ENCODE measurements at regions not wholly inside any gene's neighbourhood (a gene's known extent, or its start where the extent isn't known, plus 50 kb on each side); places are given as distances from the start of the nearest gene placed in this dataset.

DNA sequence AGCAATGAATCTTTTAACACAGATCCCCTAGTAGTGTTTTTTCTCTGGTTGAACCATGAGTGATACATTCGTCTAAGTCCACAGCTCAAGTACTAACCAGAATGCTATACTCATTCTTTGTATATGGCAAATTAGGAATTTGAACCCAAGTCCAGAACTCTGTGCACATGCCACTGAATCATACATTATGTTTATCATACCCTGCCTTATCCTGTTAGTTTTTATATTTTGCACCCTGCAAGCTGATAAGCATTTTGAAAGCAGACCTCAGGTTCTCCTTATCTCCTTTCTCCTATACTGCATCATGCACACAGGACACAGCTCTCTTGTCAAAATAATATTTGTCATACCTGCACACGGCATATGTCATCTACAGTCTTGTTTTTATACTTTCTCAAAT is 54.6 kb upstream of the ELL2 start:
- no peaks in the 10 kb centered on the region for H3K27me3 Mint-ChIP-seq (ENCODE audit: insufficient read depth, unreplicated experiment)
- DNase-seq (ENCODE audit: unreplicated experiment) = no peak
- ChIA-PET POLR2A (interaction anchor here (0.9 kb wide), 1 partner anchor 10 kb away, joined by 4 read pairs; no protein-coding TSS in a partner anchor), CTCF (interaction anchor here (0.6 kb wide), 1 partner anchor 149 kb away, joined by 3 read pairs; no protein-coding TSS in a partner anchor)
- no peaks in the 10 kb centered on the region for H3K36me3 Mint-ChIP-seq (ENCODE audit: insufficient read depth, unreplicated experiment)
- no peak overlapping the region for H3K27ac Mint-ChIP-seq (ENCODE audit: low read depth, unreplicated experiment)
- H3K9me3 Mint-ChIP-seq (ENCODE audit: unreplicated experiment) = no peaks in the 10 kb centered on the region
- no peak overlapping the region for H3K4me3 Mint-ChIP-seq (ENCODE audit: unreplicated experiment)
- H3K4me1 Mint-ChIP-seq (ENCODE audit: insufficient read depth, unreplicated experiment) = peaks cover 13% of the 10 kb centered on the region
- intact Hi-C loops (cut with micrococcal nuclease) = no loop called here
- BruUV-seq (replicated peaks) = no TSS peak
- TF ChIP-seq, protein P1, sequence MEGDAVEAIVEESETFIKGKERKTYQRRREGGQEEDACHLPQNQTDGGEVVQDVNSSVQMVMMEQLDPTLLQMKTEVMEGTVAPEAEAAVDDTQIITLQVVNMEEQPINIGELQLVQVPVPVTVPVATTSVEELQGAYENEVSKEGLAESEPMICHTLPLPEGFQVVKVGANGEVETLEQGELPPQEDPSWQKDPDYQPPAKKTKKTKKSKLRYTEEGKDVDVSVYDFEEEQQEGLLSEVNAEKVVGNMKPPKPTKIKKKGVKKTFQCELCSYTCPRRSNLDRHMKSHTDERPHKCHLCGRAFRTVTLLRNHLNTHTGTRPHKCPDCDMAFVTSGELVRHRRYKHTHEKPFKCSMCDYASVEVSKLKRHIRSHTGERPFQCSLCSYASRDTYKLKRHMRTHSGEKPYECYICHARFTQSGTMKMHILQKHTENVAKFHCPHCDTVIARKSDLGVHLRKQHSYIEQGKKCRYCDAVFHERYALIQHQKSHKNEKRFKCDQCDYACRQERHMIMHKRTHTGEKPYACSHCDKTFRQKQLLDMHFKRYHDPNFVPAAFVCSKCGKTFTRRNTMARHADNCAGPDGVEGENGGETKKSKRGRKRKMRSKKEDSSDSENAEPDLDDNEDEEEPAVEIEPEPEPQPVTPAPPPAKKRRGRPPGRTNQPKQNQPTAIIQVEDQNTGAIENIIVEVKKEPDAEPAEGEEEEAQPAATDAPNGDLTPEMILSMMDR (IDR thresholded peaks at IDR 0.05; ENCODE audit: unreplicated experiment) = no peak

DNA sequence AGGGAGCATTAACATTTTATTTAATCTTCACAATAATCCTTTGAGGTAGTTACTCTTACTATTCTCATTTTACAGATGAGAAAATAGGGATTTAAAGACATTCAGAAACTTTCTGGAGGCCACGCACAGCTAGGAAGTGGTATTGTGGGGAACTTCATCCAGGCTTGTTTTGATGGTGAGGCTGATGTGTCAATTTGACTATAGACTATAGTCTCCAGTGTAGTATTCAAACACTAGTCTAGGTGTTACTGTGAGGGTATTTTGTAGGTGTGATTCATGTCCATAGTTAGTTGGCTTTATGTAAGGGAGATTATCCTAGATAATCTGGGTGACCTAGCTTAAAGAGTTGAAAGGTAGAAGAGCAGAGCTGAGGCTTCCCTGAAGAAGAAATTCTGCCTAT is 54.1 kb upstream of the ELL2 start:
- Mint-ChIP-seq H3K36me3 (ENCODE audit: insufficient read depth, unreplicated experiment) (no peaks in the 10 kb centered on the region), H3K27ac (ENCODE audit: low read depth, unreplicated experiment) (no peak overlapping the region), H3K27me3 (ENCODE audit: insufficient read depth, unreplicated experiment) (no peaks in the 10 kb centered on the region), H3K4me3 (ENCODE audit: unreplicated experiment) (no peak overlapping the region), H3K4me1 (ENCODE audit: insufficient read depth, unreplicated experiment) (peaks cover 13% of the 10 kb centered on the region), H3K9me3 (ENCODE audit: unreplicated experiment) (no peaks in the 10 kb centered on the region)
- ChIA-PET CTCF (no interaction called here), POLR2A (interaction anchor here (0.9 to 1.1 kb wide), 2 partner anchors 10 to 13 kb away, joined by 3 to 4 read pairs; no protein-coding TSS in a partner anchor)
- intact Hi-C loops (cut with micrococcal nuclease) = no loop called here
- DNase-seq (ENCODE audit: unreplicated experiment) = no peak
- no TSS peak for BruUV-seq (replicated peaks)
- TF ChIP-seq, protein P1 (IDR thresholded peaks at IDR 0.05; ENCODE audit: unreplicated experiment) = no peak

DNA sequence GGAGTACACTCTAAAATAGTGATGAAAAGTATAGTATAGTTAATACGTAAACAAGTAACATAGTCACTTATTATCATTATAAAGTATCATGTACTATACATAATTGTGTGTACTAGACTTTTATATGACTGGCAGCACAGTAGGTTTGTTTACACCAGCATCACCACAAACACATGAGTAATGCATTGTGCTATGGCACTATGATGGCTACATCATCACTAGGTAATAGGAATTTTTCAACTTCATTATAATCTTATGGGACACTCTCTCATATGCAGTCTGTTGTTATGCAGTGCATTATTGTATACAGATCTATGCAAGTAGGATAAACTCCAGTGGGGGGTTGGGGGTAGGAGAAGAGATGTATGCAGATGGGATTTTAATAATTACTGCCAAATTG is 52.7 kb upstream of the ELL2 start:
- DNase-seq (ENCODE audit: unreplicated experiment) = no peak
- ChIA-PET POLR2A (no interaction called here), CTCF (no interaction called here)
- Mint-ChIP-seq H3K9me3 (ENCODE audit: unreplicated experiment) (no peaks in the 10 kb centered on the region), H3K27ac (ENCODE audit: low read depth, unreplicated experiment) (no peak overlapping the region), H3K36me3 (ENCODE audit: insufficient read depth, unreplicated experiment) (no peaks in the 10 kb centered on the region), H3K4me1 (ENCODE audit: insufficient read depth, unreplicated experiment) (peaks cover 13% of the 10 kb centered on the region), H3K27me3 (ENCODE audit: insufficient read depth, unreplicated experiment) (no peaks in the 10 kb centered on the region), H3K4me3 (ENCODE audit: unreplicated experiment) (no peak overlapping the region)
- TF ChIP-seq, protein P1 (IDR thresholded peaks at IDR 0.05; ENCODE audit: unreplicated experiment) = no peak
- no TSS peak for BruUV-seq (replicated peaks)
- intact Hi-C loops (cut with micrococcal nuclease) = loop anchor here (5.0 kb wide), 1 partner anchor 42 kb away; no protein-coding TSS in a partner anchor

DNA sequence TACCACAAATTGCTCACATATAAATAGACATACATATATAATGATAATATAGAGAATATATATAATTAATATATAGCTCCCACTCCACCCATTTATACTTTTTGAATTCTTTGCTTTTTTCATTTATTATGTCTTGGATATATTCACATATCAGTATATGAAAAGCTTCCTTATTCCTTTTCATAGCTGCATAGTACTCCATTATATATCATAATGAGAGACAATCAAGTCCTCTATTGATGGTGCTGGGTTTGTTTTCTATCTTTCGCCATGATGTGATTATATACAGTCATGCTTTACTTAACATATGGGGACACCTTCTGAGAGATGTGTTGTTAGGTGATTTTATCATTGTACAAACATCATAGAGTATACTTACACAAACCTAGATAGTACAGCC is 51.6 kb upstream of the ELL2 start:
- ChIA-PET POLR2A (interaction anchor here (0.6 to 1.2 kb wide), 4 partner anchors 36 to 62 kb away, joined by 3 read pairs; no protein-coding TSS in a partner anchor), CTCF (no interaction called here)
- no TSS peak for BruUV-seq (replicated peaks)
- Mint-ChIP-seq H3K4me3 (ENCODE audit: unreplicated experiment) (no peak overlapping the region), H3K27ac (ENCODE audit: low read depth, unreplicated experiment) (no peak overlapping the region), H3K4me1 (ENCODE audit: insufficient read depth, unreplicated experiment) (peaks cover 13% of the 10 kb centered on the region), H3K9me3 (ENCODE audit: unreplicated experiment) (peaks cover 5% of the 10 kb centered on the region), H3K36me3 (ENCODE audit: insufficient read depth, unreplicated experiment) (no peaks in the 10 kb centered on the region), H3K27me3 (ENCODE audit: insufficient read depth, unreplicated experiment) (no peaks in the 10 kb centered on the region)
- TF ChIP-seq, protein P1 (IDR thresholded peaks at IDR 0.05; ENCODE audit: unreplicated experiment) = no peak
- intact Hi-C loops (cut with micrococcal nuclease) = loop anchor here (5.0 kb wide), 1 partner anchor 41 kb away; no protein-coding TSS in a partner anchor
- no peak for DNase-seq (ENCODE audit: unreplicated experiment)

Data from MCF 10A (cell line).